H1 (cell line): ENCODE measurements at regions not wholly inside any gene's neighbourhood (a gene's known extent, or its start where the extent isn't known, plus 50 kb on each side); places are given as distances from the start of the nearest gene placed in this dataset.

Experiments used
- CTCF ChIA-PET: fragments of 300-600 bp; sonication (Branson Sonifier 250); formaldehyde crosslinking; loops from one replicate; lab custom pipeline; 2021; ENCODE audit not compliant: partially characterized antibody; lab: Charles Lee
- POLR2A ChIA-PET: fragments of 300-600 bp; sonication (Branson Sonifier 250); formaldehyde crosslinking; loops from one replicate; lab custom pipeline; 2021; ENCODE audit warnings: inconsistent platforms; ENCODE audit not compliant: partially characterized antibody; lab: Charles Lee
- DNase-seq, 2 experiments: peaks; one replicate each; pipeline versions ENCODE4 v3.0.0 to v3.0.0-alpha.2; 2010 to 2022; ENCODE audit warnings: low spot score in 2 of 2, low read depth in 1 of 2, mixed read lengths in 1 of 2
- FAIRE-seq: peaks from 2 replicates; lab custom pipeline; 2011; peaks lifted over from hg19 to GRCh38; lab: Jason Lieb, UNC
- H2AFZ ChIP-seq: 2 replicates; pipeline ENCODE4 v1.8.1; 2012; ENCODE audit warnings: low read length, inconsistent platforms
- H2AK5ac ChIP-seq: 2 replicates; pipeline ENCODE4 v1.6.1; 2013; ENCODE audit warnings: low read depth, low read length
- H2BK120ac ChIP-seq: replicated peaks from 2 replicates; pipeline ENCODE3; 2013; ENCODE audit warnings: low read depth, low read length, inconsistent platforms
- H2BK12ac ChIP-seq: 2 replicates; pipeline ENCODE4 v1.6.1; 2013; ENCODE audit warnings: low read depth, low read length
- H2BK15ac ChIP-seq: 2 replicates; pipeline ENCODE4 v1.6.1; 2013; ENCODE audit warnings: low read length
- H2BK20ac ChIP-seq: 2 replicates; pipeline ENCODE4 v1.6.1; 2013; ENCODE audit warnings: low read length
- H2BK5ac ChIP-seq: 2 replicates; pipeline ENCODE4 v1.6.1; 2013; ENCODE audit warnings: low read depth, low read length
- H3K14ac ChIP-seq: 2 replicates; pipeline ENCODE4 v1.6.1; 2013; ENCODE audit warnings: inconsistent platforms; ENCODE audit not compliant: insufficient read length
- H3K18ac ChIP-seq: 2 replicates; pipeline ENCODE4 v1.6.1; 2013; ENCODE audit warnings: low read length; ENCODE audit errors: extremely low read depth
- H3K23ac ChIP-seq: 2 replicates; pipeline ENCODE4 v1.6.1; 2013; ENCODE audit warnings: inconsistent platforms; ENCODE audit not compliant: insufficient read length
- H3K23me2 ChIP-seq: 2 replicates; pipeline ENCODE4 v1.6.1; 2013; ENCODE audit warnings: low read depth, low read length
- H3K27ac ChIP-seq: 2 replicates; pipeline ENCODE4 v1.6.1; 2011; ENCODE audit warnings: low read depth, low read length, inconsistent platforms
- H3K27me3 ChIP-seq, 4 experiments: replicated peaks in 1 of 4; 1 replicate in 1 of 4; 2 replicates in 3 of 4; pipeline versions ENCODE4 v1.6.1 to v1.8.1; 2011 to 2013; ENCODE audit warnings: low read length in 3 of 4, mild to moderate bottlenecking in 3 of 4, inconsistent platforms in 2 of 4, mixed read lengths in 2 of 4, moderate library complexity in 1 of 4; ENCODE audit not compliant: control insufficient read depth in 3 of 4, insufficient read depth in 3 of 4; ENCODE audit errors: extremely low read depth in 1 of 4
- H3K36me3 ChIP-seq, 4 experiments: 2 replicates each; pipeline versions ENCODE4 v1.6.1 to v1.8.1; 2011 to 2013; ENCODE audit warnings: mild to moderate bottlenecking in 4 of 4, low read length in 3 of 4, moderate library complexity in 2 of 4, control low read depth in 1 of 4, inconsistent platforms in 1 of 4; ENCODE audit not compliant: insufficient read depth in 4 of 4, control insufficient read depth in 2 of 4
- H3K4ac ChIP-seq: replicated peaks from 2 replicates; pipeline ENCODE3; 2013; ENCODE audit warnings: low read length, low read depth, mixed read lengths, inconsistent platforms; ENCODE audit not compliant: insufficient read length
- H3K4me1 ChIP-seq, 4 experiments: replicated peaks in 1 of 4; 1 replicate in 1 of 4; 2 replicates in 3 of 4; pipeline versions ENCODE4 v1.6.1 to v1.8.1; 2011 to 2013; ENCODE audit warnings: low read length in 3 of 4, inconsistent platforms in 2 of 4, mixed read lengths in 1 of 4; ENCODE audit not compliant: insufficient read depth in 4 of 4, control insufficient read depth in 3 of 4
- H3K4me2 ChIP-seq, 2 experiments: 2 replicates each; pipeline versions ENCODE4 v1.6.1 to v1.8.1; 2011 to 2013; ENCODE audit warnings: low read depth in 2 of 2, low read length in 2 of 2, control low read depth in 1 of 2, inconsistent platforms in 1 of 2, mild to moderate bottlenecking in 1 of 2; ENCODE audit not compliant: insufficient read depth in 1 of 2
- H3K4me3 ChIP-seq, 4 experiments: fragments of 200-600, 300-600 bp in 1 of 4; sonication (generic), shearing (Covaris generic), sonication (Bioruptor Twin) in 1 of 4; 2 replicates each; pipeline versions ENCODE4 v1.5.1 to v1.8.1; 2011 to 2016; ENCODE audit warnings: low read length in 4 of 4, low read depth in 3 of 4, control low read depth in 2 of 4, inconsistent platforms in 2 of 4, mild to moderate bottlenecking in 2 of 4, mixed read lengths in 1 of 4, moderate library complexity in 1 of 4; ENCODE audit not compliant: insufficient read depth in 2 of 4; ENCODE audit errors: extremely low read depth in 1 of 4
- H3K56ac ChIP-seq: replicated peaks from 2 replicates; pipeline ENCODE3; 2013; ENCODE audit warnings: low read depth, mild to moderate bottlenecking, mixed read lengths, low read length, inconsistent platforms; ENCODE audit not compliant: insufficient read length
- H3K79me1 ChIP-seq: 2 replicates; pipeline ENCODE4 v1.6.1; 2013; ENCODE audit warnings: low read depth, low read length, control low read depth
- H3K79me2 ChIP-seq, 2 experiments: 2 replicates each; pipeline versions ENCODE4 v1.6.1 to v1.8.1; 2012 to 2013; ENCODE audit warnings: low read length in 2 of 2, mild to moderate bottlenecking in 2 of 2, inconsistent platforms in 1 of 2; ENCODE audit not compliant: insufficient read depth in 2 of 2, control insufficient read depth in 1 of 2
- H3K9ac ChIP-seq, 4 experiments: replicated peaks in 1 of 4; 1 replicate in 1 of 4; 2 replicates in 3 of 4; pipeline versions ENCODE4 v1.6.1 to v1.8.1; 2011 to 2013; ENCODE audit warnings: low read depth in 3 of 4, low read length in 3 of 4, control low read depth in 2 of 4, mild to moderate bottlenecking in 2 of 4, moderate library complexity in 2 of 4, inconsistent platforms in 1 of 4; ENCODE audit errors: extremely low read depth in 1 of 4
- H3K9me3 ChIP-seq, 2 experiments: 2 replicates each; pipeline versions ENCODE4 v1.6.1 to v1.8.1; 2012 to 2013; ENCODE audit warnings: mild to moderate bottlenecking in 2 of 2, moderate library complexity in 2 of 2, control low read depth in 1 of 2, inconsistent platforms in 1 of 2, low read depth in 1 of 2, low read length in 1 of 2, mixed read lengths in 1 of 2; ENCODE audit not compliant: insufficient read depth in 2 of 2
- H4K20me1 ChIP-seq, 2 experiments: replicated peaks in 1 of 2; 2 replicates each; pipeline versions ENCODE3 to v1.8.1; 2011 to 2013; ENCODE audit warnings: inconsistent platforms in 2 of 2, low read length in 2 of 2, mild to moderate bottlenecking in 1 of 2; ENCODE audit not compliant: insufficient read depth in 2 of 2, control insufficient read depth in 1 of 2
- H4K5ac ChIP-seq: 2 replicates; pipeline ENCODE4 v1.6.1; 2013; ENCODE audit warnings: low read length, low read depth, mixed read lengths, inconsistent platforms; ENCODE audit not compliant: insufficient read length
- H4K8ac ChIP-seq: 2 replicates; pipeline ENCODE4 v1.8.0; 2013; ENCODE audit warnings: mild to moderate bottlenecking, moderate library complexity, low read length, inconsistent platforms; ENCODE audit not compliant: insufficient read depth; ENCODE audit errors: extremely low read depth
- H4K91ac ChIP-seq: replicated peaks from 2 replicates; pipeline ENCODE3; 2013; ENCODE audit warnings: low read length, mixed read lengths, inconsistent platforms; ENCODE audit not compliant: insufficient read length
- ASH2L ChIP-seq: fragments of 200-600, 300-600 bp; sonication (generic); IDR thresholded peaks from one replicate; pipeline ENCODE4 v1.7.1; 2017; ENCODE audit warnings: low read length
- BCL11A ChIP-seq, 2 experiments: IDR thresholded peaks; one replicate each; pipeline ENCODE4 v1.6.1; 2011; ENCODE audit warnings: low read depth in 2 of 2, low read length in 2 of 2, mild to moderate bottlenecking in 2 of 2
- CEBPB ChIP-seq: IDR thresholded peaks from 2 replicates; pipeline ENCODE4 v1.6.1; 2012; ENCODE audit warnings: low read depth, low read length
- CHD1 ChIP-seq: IDR thresholded peaks from 2 replicates; pipeline ENCODE4 v1.6.1; 2012; ENCODE audit warnings: low read depth, low read length, improper control_type of control experiment
- CHD2 ChIP-seq: IDR thresholded peaks from 2 replicates; pipeline ENCODE4 v1.6.1; 2012; ENCODE audit warnings: low read length, improper control_type of control experiment
- CTBP2 ChIP-seq: IDR thresholded peaks from 2 replicates; pipeline ENCODE4 v1.7.0; 2011; ENCODE audit warnings: borderline replicate concordance, mild to moderate bottlenecking, moderate library complexity, mixed read lengths, low read length; ENCODE audit not compliant: insufficient read depth, insufficient read length
- GABPA ChIP-seq: IDR thresholded peaks from 2 replicates; pipeline ENCODE4 v1.6.1; 2011; ENCODE audit warnings: mild to moderate bottlenecking, low read length, moderate library complexity, borderline replicate concordance; ENCODE audit not compliant: insufficient read depth
- KDM4A ChIP-seq: IDR thresholded peaks from one replicate; pipeline ENCODE4 v1.7.1; 2012; ENCODE audit warnings: low read depth, mild to moderate bottlenecking, moderate library complexity, low read length, inconsistent platforms; ENCODE audit not compliant: severe bottlenecking
- NRF1 ChIP-seq: IDR thresholded peaks from 2 replicates; pipeline ENCODE4 v1.6.1; 2011; ENCODE audit warnings: mild to moderate bottlenecking, low read depth, low read length, improper control_type of control experiment
- POU5F1 ChIP-seq: IDR thresholded peaks from 2 replicates; pipeline ENCODE4 v1.6.1; 2011; ENCODE audit warnings: low read depth, mild to moderate bottlenecking, low read length, moderate library complexity
- RBBP5 ChIP-seq: IDR thresholded peaks from 2 replicates; pipeline ENCODE4 v1.7.1; 2012; ENCODE audit warnings: low read depth, mild to moderate bottlenecking, inconsistent platforms, low read length, moderate library complexity, borderline replicate concordance
- SAP30 ChIP-seq: fragments of 300-600 bp; sonication (generic); IDR thresholded peaks from 2 replicates; pipeline ENCODE4 v1.7.1; 2012; ENCODE audit warnings: low read length, moderate library complexity, mild to moderate bottlenecking, inconsistent platforms; ENCODE audit not compliant: insufficient read depth, insufficient replicate concordance
- SP4 ChIP-seq: IDR thresholded peaks from 2 replicates; pipeline ENCODE4 v1.6.1; 2012; ENCODE audit warnings: low read length, inconsistent platforms
- TAF1 ChIP-seq: IDR thresholded peaks from 2 replicates; pipeline ENCODE4 v1.6.1; 2011; ENCODE audit warnings: mild to moderate bottlenecking, low read depth, low read length
- TAF7 ChIP-seq: optimal IDR thresholded peaks from 2 replicates; pipeline ENCODE3; 2011; ENCODE audit warnings: low read depth, mild to moderate bottlenecking, inconsistent platforms, low read length, moderate library complexity, borderline replicate concordance
- WGBS, 2 experiments: shearing (Covaris generic) in 1 of 2; methylation state at CpG; one replicate each; pipeline versions ENCODE4 v1.1.6 to v1.1.7; 2013 to 2015; ENCODE audit warnings: low lambda C conversion rate in 2 of 2, mixed read lengths in 2 of 2, inconsistent platforms in 1 of 2, low coverage in 1 of 2, missing lambda C conversion rate in 1 of 2; ENCODE audit not compliant: insufficient replicate concordance in 2 of 2, insufficient coverage in 1 of 2, insufficient read length in 1 of 2; ENCODE audit errors: extremely low coverage in 1 of 2, missing lambda C conversion rate in 1 of 2; 5-methylcytosine and 5-hydroxymethylcytosine counted together
- TF ChIP-seq, protein P1 (sequence below): IDR thresholded peaks from 2 replicates; pipeline ENCODE4 v1.6.1; 2012; ENCODE audit warnings: inconsistent platforms

DNA sequence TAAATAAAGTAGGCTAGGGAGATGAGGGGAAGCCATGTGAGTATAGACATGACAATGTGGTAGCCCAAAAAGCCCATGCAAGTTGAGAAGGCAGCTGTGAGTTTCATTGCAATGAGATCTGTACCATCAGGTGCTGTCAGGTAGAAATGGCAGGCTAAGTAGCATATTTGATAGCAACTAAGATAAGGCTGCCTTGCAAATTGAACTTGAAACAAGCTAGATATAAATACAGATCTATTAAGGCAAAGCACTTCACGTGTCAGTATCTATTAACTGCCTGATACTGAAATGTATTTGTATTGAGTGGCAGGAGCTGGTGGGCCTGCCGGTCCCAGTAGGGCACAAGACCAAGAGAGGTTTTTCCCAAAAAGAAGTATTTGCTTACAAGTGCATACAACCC, 419.9 kb downstream of the TDRD15 start:
- H3K79me1 ChIP-seq: no peaks in the 10 kb centered on the region
- H3K27me3 ChIP-seq: no peaks in the 10 kb centered on the region
- no peak overlapping the region for H3K4ac ChIP-seq
- no peak for DNase-seq
- H3K4me2 ChIP-seq: no peak overlapping the region
- no peak overlapping the region for H3K56ac ChIP-seq
- no peak overlapping the region for H3K14ac ChIP-seq
- no peak overlapping the region for H2BK5ac ChIP-seq
- POLR2A ChIA-PET: no interaction called here
- no peaks in the 10 kb centered on the region for H3K4me1 ChIP-seq
- no peak overlapping the region for H2AK5ac ChIP-seq
- H3K23me2 ChIP-seq: no peaks in the 10 kb centered on the region
- H3K23ac ChIP-seq: no peak overlapping the region
- H3K9me3 ChIP-seq: no peaks in the 10 kb centered on the region
- CTCF ChIA-PET: no interaction called here
- TF ChIP-seq GABPA (no peak), SAP30 (no peak), TAF7 (no peak), KDM4A (no peak), CTBP2 (no peak), CHD2 (no peak), ASH2L (no peak), RBBP5 (no peak), TAF1 (no peak), BCL11A (IDR thresholded peaks at IDR 0.05; ENCODE audit: low read depth in 2 of 2, low read length in 2 of 2) (no peak), SP4 (no peak), CEBPB (no peak), POU5F1 (no peak), CHD1 (no peak), NRF1 (no peak)
- TF ChIP-seq, protein P1, sequence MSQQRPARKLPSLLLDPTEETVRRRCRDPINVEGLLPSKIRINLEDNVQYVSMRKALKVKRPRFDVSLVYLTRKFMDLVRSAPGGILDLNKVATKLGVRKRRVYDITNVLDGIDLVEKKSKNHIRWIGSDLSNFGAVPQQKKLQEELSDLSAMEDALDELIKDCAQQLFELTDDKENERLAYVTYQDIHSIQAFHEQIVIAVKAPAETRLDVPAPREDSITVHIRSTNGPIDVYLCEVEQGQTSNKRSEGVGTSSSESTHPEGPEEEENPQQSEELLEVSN: no peak
- no peak overlapping the region for H4K5ac ChIP-seq
- no peak overlapping the region for H3K18ac ChIP-seq
- no peak for FAIRE-seq
- no peak overlapping the region for H3K9ac ChIP-seq
- H2BK12ac ChIP-seq: no peak overlapping the region
- no peak overlapping the region for H2BK20ac ChIP-seq
- no peak overlapping the region for H4K91ac ChIP-seq
- WGBS, 2 experiments: 100% methylated on average over 2 of the region's 2 CpGs; no CpG with 5 or more reads in 1 of the 2 experiments
- H3K79me2 ChIP-seq: no peaks in the 10 kb centered on the region
- no peaks in the 10 kb centered on the region for H3K36me3 ChIP-seq
- H3K27ac ChIP-seq: no peak overlapping the region
- H4K20me1 ChIP-seq: no peaks in the 10 kb centered on the region
- no peak overlapping the region for H2AFZ ChIP-seq
- H2BK15ac ChIP-seq: no peak overlapping the region
- H3K4me3 ChIP-seq: no peak overlapping the region
- no peak overlapping the region for H4K8ac ChIP-seq
- no peak overlapping the region for H2BK120ac ChIP-seq
